ENCODE measurements at regions not wholly inside any gene's neighbourhood (a gene's known extent, or its start where the extent isn't known, plus 50 kb on each side); places are given as distances from the start of the nearest gene placed in this dataset.

DNA sequence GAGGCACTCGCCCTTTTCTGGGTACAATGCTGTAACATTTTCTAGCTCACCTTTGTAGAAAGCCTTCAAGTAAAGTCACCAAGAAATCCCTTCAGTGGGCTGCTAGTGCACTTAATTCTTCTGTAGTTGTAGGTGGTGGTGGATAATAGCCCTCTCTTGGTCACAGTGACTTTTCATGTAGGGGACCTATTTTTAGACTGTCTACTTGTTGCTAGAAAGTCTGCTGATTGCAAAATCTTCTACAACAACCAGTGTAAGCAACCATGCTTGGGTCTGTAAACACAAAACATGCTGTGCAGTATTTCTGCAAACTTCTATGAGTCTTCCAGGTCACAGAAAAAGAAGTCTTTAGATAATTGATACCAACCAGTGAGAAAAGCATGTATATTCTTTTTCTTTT, 55.6 kb downstream of the PBDC1 start:
- DNase-seq: no peak

DNA sequence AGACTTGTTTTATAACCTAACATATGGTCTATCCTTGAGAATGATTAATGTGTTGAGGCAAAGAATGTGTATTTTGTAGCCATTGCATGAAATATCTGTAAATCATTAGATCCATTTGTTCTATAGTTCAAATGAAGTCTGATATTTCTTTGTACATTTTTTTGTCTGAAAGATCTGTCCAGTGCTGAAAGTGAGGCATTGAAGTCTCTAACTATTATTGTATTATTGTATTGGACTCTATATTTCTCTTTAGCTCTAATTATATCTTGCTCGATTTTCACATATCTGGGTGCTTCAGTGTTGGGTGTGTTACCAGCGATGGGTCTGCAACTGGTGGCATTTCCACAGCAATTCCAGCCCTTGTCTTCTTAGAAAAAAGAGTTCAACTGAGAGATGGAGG, 76.0 kb downstream of the PBDC1 start:
- no peak for DNase-seq

DNA sequence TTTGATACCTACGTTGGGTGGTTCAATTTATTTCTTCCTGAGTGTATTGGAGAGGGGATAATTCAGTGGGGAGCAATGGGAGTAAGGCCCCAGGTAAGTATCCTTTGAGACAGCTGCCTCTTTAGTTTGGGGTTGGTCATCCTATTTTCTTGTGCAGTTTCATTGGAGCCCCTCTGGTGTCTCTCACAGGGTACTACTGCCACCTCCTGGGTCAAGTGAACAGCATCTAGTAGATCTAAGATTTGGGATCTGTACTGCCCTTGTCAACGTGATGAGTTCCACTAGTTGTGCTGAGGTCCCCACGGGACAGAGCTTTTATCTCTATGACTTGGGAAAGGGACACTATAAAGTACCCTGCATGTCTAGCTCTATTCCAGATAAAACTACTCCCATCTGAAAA, 80.6 kb downstream of the PBDC1 start:
- DNase-seq: peak; percentile 63

DNA sequence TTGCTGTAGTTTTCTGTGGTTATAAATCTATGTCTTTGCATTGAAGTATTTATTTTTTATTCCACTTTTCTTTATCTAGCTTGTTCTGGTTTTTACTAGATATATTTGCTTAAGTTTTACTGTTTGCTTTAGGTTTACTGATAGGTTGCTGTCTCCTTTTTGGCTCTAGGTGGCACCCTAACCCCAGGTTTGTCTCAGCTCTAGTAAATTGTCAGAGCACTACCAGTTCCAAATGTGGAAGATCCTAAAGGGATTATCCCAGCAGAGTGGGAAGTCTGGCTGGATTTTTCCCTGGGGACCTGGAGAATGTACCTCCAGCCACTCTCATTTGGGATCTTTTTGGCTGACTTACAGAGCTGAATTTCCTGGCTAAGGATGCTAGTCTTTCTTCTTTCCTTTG, 106.1 kb downstream of the PBDC1 start:
- peak; percentile 75 for DNase-seq
